ENCODE measurements at regions not wholly inside any gene's neighbourhood (a gene's known extent, or its start where the extent isn't known, plus 50 kb on each side); places are given as distances from the start of the nearest gene placed in this dataset.

- TF ChIP-seq, protein P1, sequence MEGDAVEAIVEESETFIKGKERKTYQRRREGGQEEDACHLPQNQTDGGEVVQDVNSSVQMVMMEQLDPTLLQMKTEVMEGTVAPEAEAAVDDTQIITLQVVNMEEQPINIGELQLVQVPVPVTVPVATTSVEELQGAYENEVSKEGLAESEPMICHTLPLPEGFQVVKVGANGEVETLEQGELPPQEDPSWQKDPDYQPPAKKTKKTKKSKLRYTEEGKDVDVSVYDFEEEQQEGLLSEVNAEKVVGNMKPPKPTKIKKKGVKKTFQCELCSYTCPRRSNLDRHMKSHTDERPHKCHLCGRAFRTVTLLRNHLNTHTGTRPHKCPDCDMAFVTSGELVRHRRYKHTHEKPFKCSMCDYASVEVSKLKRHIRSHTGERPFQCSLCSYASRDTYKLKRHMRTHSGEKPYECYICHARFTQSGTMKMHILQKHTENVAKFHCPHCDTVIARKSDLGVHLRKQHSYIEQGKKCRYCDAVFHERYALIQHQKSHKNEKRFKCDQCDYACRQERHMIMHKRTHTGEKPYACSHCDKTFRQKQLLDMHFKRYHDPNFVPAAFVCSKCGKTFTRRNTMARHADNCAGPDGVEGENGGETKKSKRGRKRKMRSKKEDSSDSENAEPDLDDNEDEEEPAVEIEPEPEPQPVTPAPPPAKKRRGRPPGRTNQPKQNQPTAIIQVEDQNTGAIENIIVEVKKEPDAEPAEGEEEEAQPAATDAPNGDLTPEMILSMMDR (IDR thresholded peaks at IDR 0.05): no peak
- TF ChIP-seq POLR2A (IDR thresholded peaks at IDR 0.05): no peak
- TF ChIP-seq POLR2AphosphoS5 (IDR thresholded peaks at IDR 0.05): no peak
Observed at GRCh38 chr9:107841076-107841475, 351.5 kb upstream of the KLF4 start.
